ENCODE measurements at regions not wholly inside any gene's neighbourhood (a gene's known extent, or its start where the extent isn't known, plus 50 kb on each side); places are given as distances from the start of the nearest gene placed in this dataset.
"Not testable (repeated sequence)": the region's sequence is repeated elsewhere in the genome, so short reads cannot be mapped to it uniquely, and the experiment has no call there.

DNA sequence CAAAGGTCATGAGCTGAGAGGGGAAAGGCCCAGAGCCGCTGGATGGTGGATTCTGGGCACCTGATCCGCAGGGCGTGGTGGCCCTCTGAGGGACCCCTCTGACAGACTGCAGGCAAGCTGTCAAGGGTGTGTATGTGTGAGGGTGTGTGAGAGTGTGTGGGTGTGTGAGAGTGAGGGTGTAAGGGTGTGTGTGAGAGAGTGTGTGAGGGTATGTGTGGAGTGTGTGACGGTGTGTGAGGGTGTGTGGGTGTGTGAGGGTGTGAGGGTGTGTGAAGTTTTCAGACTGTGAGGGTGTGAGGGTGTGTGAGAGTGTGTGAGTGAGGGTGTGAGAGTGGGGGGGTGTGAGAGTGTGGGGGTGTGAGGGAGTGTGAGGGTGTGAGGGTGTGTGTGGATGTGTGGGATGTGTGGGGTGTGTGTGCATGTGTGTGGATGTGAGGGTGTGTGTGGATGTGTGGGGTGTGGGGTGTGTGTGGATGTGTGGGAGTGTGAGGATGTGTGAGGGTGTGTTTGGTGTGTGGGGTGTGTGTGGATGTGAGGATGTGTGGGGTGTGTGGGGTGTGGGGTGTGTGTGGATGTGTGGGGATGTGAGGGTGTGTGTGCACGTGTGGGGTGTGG, 156.7 kb downstream of the TMEM121 start:
- DNase-seq (ENCODE audit: low read depth), result no peak
- no peak overlapping the region for H3K4me3 ChIP-seq (ENCODE audit: low read length)
- TF ChIP-seq, protein P1, sequence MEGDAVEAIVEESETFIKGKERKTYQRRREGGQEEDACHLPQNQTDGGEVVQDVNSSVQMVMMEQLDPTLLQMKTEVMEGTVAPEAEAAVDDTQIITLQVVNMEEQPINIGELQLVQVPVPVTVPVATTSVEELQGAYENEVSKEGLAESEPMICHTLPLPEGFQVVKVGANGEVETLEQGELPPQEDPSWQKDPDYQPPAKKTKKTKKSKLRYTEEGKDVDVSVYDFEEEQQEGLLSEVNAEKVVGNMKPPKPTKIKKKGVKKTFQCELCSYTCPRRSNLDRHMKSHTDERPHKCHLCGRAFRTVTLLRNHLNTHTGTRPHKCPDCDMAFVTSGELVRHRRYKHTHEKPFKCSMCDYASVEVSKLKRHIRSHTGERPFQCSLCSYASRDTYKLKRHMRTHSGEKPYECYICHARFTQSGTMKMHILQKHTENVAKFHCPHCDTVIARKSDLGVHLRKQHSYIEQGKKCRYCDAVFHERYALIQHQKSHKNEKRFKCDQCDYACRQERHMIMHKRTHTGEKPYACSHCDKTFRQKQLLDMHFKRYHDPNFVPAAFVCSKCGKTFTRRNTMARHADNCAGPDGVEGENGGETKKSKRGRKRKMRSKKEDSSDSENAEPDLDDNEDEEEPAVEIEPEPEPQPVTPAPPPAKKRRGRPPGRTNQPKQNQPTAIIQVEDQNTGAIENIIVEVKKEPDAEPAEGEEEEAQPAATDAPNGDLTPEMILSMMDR (conservative IDR thresholded peaks at IDR 0.05; ENCODE audit: low read depth, low read length), result no peak

- not testable (repeated sequence) for H3K4me3 ChIP-seq (ENCODE audit: low read length); DNase-seq (ENCODE audit: low read depth)
Observed at GRCh38 chr14:105684056-105684455, 157.7 kb downstream of the TMEM121 start.

- not testable (repeated sequence) for H3K4me3 ChIP-seq (ENCODE audit: low read length); DNase-seq (ENCODE audit: low read depth)
Observed at GRCh38 chr14:105684597-105684996, 158.2 kb downstream of the TMEM121 start.

- no peak for DNase-seq (ENCODE audit: low read depth)
- TF ChIP-seq, protein P1 (conservative IDR thresholded peaks at IDR 0.05; ENCODE audit: low read depth, low read length), result no peak
- no peak overlapping the region for H3K4me3 ChIP-seq (ENCODE audit: low read length)
Observed at GRCh38 chr14:105685003-105685402, 158.6 kb downstream of the TMEM121 start.

- not testable (repeated sequence) for DNase-seq (ENCODE audit: low read depth); H3K4me3 ChIP-seq (ENCODE audit: low read length)
Observed at GRCh38 chr14:105685605-105686004, 159.2 kb downstream of the TMEM121 start.

DNA sequence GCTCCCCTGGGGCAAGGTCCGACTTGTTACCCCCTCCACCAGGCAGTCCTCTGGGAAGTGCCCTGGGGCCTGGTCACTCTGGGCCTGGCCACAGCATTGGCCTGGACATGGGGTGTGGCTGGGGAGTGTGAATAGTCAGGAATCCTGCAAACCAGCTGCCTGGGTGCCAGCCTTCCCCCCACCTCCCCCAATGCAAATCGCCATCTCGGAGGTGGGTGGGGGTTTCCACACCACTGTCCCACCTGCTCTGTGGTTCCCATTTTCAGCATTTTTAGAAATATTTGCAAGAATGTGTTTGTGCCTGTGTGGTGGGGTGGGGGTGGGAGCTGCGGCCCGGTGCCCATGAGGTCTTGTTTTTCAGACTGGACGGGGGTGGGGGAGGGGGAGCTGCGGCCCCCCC, 159.7 kb downstream of the TMEM121 start:
- H3K4me3 ChIP-seq (ENCODE audit: low read length); DNase-seq (ENCODE audit: low read depth): not testable (repeated sequence)

DNA sequence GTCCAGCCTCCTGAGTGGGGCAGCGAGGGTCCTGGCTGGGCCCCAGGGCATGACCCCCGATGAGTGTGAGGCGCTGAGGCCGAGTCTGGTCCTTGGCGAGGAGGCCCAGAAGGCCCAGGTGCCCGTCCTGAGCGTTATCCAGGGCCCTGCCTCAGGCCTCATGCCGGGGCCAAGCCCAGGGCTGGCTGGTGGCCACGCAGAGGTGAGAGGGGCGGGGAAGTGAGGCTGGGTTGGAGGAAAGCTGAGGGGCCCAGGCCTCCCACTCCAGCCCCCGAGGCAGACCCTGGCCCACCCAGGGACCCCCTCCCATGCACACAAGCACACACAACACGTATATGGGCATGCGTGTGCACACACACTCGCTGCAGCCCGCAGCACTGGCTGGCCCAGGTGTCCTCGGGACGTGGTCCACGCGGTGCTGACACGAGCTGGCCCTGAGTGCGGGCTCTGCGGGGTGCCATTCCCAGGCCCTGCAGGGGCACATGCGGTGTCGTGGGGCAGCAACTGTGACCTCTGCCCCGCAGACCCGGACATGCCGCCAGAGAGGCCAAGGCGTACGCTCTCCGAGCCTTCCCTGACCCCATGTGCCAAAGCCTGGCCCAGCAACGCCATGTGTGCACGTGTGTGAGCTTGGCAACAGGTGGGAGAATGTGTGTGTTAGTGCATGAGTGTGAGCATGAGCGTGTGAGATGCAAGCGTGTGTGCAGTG, 160.2 kb downstream of the TMEM121 start:
- DNase-seq (ENCODE audit: low read depth); H3K4me3 ChIP-seq (ENCODE audit: low read length): not testable (repeated sequence)

- H3K4me3 ChIP-seq (ENCODE audit: low read length); DNase-seq (ENCODE audit: low read depth): not testable (repeated sequence)
Observed at GRCh38 chr14:105687171-105688022, 161.0 kb downstream of the TMEM121 start.

DNA sequence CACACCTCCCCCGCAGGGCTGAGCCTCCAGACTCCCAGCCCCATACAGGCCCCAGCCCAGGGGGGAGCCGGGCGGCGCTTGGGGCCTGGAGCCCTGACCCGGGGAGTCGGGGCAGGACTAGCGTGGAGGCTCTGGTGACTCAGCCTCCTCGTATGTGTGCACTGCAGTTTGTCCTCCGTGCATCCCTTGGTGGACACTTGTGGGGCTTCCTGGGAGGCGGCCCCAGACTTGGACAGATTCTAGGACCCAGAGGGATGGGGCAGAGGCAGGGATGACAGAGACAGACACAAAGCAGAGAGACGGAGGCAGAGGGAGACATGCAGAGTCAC, 161.6 kb downstream of the TMEM121 start:
- not testable (repeated sequence) for DNase-seq (ENCODE audit: low read depth); H3K4me3 ChIP-seq (ENCODE audit: low read length)

DNA sequence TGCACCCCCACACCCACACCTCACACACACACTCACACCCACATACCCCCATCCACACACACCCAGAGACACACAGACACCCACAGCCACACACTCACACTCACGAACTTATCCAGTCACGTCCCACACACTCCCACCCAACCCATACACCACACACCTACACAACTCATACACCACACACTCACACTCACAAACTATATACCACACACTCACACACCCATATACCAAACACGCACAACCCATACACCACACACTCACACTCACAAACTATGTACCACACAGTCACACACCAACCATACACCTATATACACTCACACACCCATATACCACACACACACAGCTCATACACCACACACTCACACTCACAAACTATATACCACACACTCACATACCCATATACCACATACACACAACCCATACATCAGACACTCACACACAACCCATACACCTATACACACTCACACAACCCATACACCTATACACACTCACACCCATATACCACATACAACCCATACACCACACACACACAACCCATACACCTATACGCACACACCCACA, 162.4 kb downstream of the TMEM121 start:
- DNase-seq (ENCODE audit: low read depth); H3K4me3 ChIP-seq (ENCODE audit: low read length): not testable (repeated sequence)

DNA sequence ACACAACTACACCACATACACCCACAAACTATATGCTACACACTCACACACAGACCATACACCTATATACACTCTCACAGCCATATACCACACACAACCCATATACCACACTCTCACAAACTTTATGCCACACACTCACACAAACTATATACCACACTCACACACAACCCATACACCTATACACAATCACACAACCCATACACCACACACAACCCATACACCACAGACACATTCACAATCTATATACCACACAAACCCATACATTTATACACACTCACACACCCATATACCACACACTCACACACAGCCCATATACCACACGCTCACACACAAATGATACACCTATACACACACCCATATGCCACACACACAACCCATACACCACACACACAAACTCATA, 163.3 kb downstream of the TMEM121 start:
- no peak overlapping the region for H3K4me3 ChIP-seq (ENCODE audit: low read length)
- TF ChIP-seq, protein P1 (conservative IDR thresholded peaks at IDR 0.05; ENCODE audit: low read depth, low read length), result no peak
- DNase-seq (ENCODE audit: low read depth), result no peak
